ENCODE measurements at regions not wholly inside any gene's neighbourhood (a gene's known extent, or its start where the extent isn't known, plus 50 kb on each side); places are given as distances from the start of the nearest gene placed in this dataset.

- ATAC-seq (no peak), DNase-seq (no peak)
- intact Hi-C loops (cut with DNase I), result no loop called here
Observed at GRCh38 chr14:97274626-97275025, 477.4 kb downstream of the VRK1 start.

- intact Hi-C loops (cut with DNase I), result no loop called here
- DNase-seq (no peak), ATAC-seq (no peak)
Observed at GRCh38 chr14:97275276-97275675, 478.1 kb downstream of the VRK1 start.

- ATAC-seq, result no peak
- intact Hi-C loops (cut with DNase I), result no loop called here
Observed at GRCh38 chr14:97276573-97276972, 479.4 kb downstream of the VRK1 start.

GRCh38 chr14:97277711-97278110, 480.5 kb downstream of the VRK1 start:
- intact Hi-C loops (cut with DNase I), result no loop called here
- ATAC-seq (no peak), DNase-seq (no peak)

More at GRCh38 chr14:97276573-97276972, 479.4 kb downstream of the VRK1 start:
- peak; percentile 20 for DNase-seq

GRCh38 chr14:97280526-97280925, 483.3 kb downstream of the VRK1 start:
- no peak for ATAC-seq
- DNase-seq, result no peak
- intact Hi-C loops (cut with DNase I), result no loop called here

GRCh38 chr14:97281741-97282140, 484.6 kb downstream of the VRK1 start:
- intact Hi-C loops (cut with DNase I), result no loop called here
- ATAC-seq (no peak), DNase-seq (no peak)

- intact Hi-C loops (cut with DNase I), result no loop called here
- ATAC-seq (no peak), DNase-seq (no peak)
Observed at GRCh38 chr14:97282210-97283004, 485.2 kb downstream of the VRK1 start.

- ATAC-seq (no peak), DNase-seq (no peak)
- intact Hi-C loops (cut with DNase I), result no loop called here
Observed at GRCh38 chr14:97283005-97283403, 485.8 kb downstream of the VRK1 start.

- ATAC-seq (no peak), DNase-seq (no peak)
- intact Hi-C loops (cut with DNase I), result no loop called here
Observed at GRCh38 chr14:97283426-97283825, 486.2 kb downstream of the VRK1 start.

- intact Hi-C loops (cut with DNase I), result no loop called here
- ATAC-seq (no peak), DNase-seq (no peak)
Observed at GRCh38 chr14:97283841-97284240, 486.7 kb downstream of the VRK1 start.

GRCh38 chr14:97287956-97288355, 490.8 kb downstream of the VRK1 start:
- intact Hi-C loops (cut with DNase I), result no loop called here
- DNase-seq, result no peak
- ATAC-seq, result no peak

GRCh38 chr14:97290065-97290464, 492.9 kb downstream of the VRK1 start:
- no peak for ATAC-seq
- DNase-seq, result no peak
- intact Hi-C loops (cut with DNase I), result no loop called here

GRCh38 chr14:97290977-97291376, 493.8 kb downstream of the VRK1 start:
- no peak for ATAC-seq
- no peak for DNase-seq
- intact Hi-C loops (cut with DNase I), result no loop called here

GRCh38 chr14:97293659-97294058, 496.5 kb downstream of the VRK1 start:
- intact Hi-C loops (cut with DNase I), result no loop called here
- no peak for DNase-seq
- ATAC-seq, result no peak

GRCh38 chr14:97295108-97295710, 498.0 kb downstream of the VRK1 start:
- intact Hi-C loops (cut with DNase I), result no loop called here
- ATAC-seq, result no peak
- no peak for DNase-seq

GRCh38 chr14:97296176-97296575, 499.0 kb downstream of the VRK1 start:
- ATAC-seq (no peak), DNase-seq (no peak)
- intact Hi-C loops (cut with DNase I), result no loop called here

- intact Hi-C loops (cut with DNase I), result no loop called here
- DNase-seq, result no peak
- no peak for ATAC-seq
Observed at GRCh38 chr14:97297100-97297499, 499.9 kb downstream of the VRK1 start.

GRCh38 chr14:97298331-97298730, 501.1 kb downstream of the VRK1 start:
- intact Hi-C loops (cut with DNase I), result no loop called here
- no peak for DNase-seq

GRCh38 chr14:97298736-97299135, 501.6 kb downstream of the VRK1 start:
- DNase-seq, result no peak
- no peak for ATAC-seq
- intact Hi-C loops (cut with DNase I), result no loop called here

More at GRCh38 chr14:97298331-97298730, 501.1 kb downstream of the VRK1 start:
- ATAC-seq, result no peak

GRCh38 chr14:97299661-97300060, 502.5 kb downstream of the VRK1 start:
- DNase-seq (no peak), ATAC-seq (no peak)
- intact Hi-C loops (cut with DNase I), result no loop called here

GRCh38 chr14:97301931-97302559, 504.9 kb downstream of the VRK1 start:
- intact Hi-C loops (cut with DNase I), result no loop called here
- ATAC-seq, result no peak
- DNase-seq, result no peak

Measured in left cardiac atrium (tissue), 4 donors.